H9 (cell line): ENCODE measurements at regions not wholly inside any gene's neighbourhood (a gene's known extent, or its start where the extent isn't known, plus 50 kb on each side); places are given as distances from the start of the nearest gene placed in this dataset.
A peak's percentile ranks its signal among the peaks of the same experiment; 100 is the strongest.

Experiments used
- DNase-seq: peaks from one replicate; pipeline ENCODE4 v3.0.0-alpha.2; 2017
- H2AFZ ChIP-seq: one replicate; pipeline ENCODE4 v1.6.1; 2013; ENCODE audit warnings: mild to moderate bottlenecking, low read length, control low read depth, moderate library complexity
- H2AK5ac ChIP-seq: 2 replicates; pipeline ENCODE4 v1.6.1; 2013; ENCODE audit warnings: low read length, control low read depth, mixed read lengths; ENCODE audit not compliant: insufficient read length
- H2BK120ac ChIP-seq: one replicate; pipeline ENCODE4 v1.6.1; 2013; ENCODE audit warnings: low read depth, mild to moderate bottlenecking, low read length, control low read depth, inconsistent platforms; ENCODE audit not compliant: poor library complexity, severe bottlenecking
- H2BK12ac ChIP-seq: 2 replicates; pipeline ENCODE4 v1.6.1; 2013; ENCODE audit warnings: low read length, control low read depth, mixed read lengths, low read depth; ENCODE audit not compliant: insufficient read length
- H2BK15ac ChIP-seq: 2 replicates; pipeline ENCODE4 v1.6.1; 2013; ENCODE audit warnings: low read depth, low read length, control low read depth
- H2BK20ac ChIP-seq: one replicate; pipeline ENCODE4 v1.6.1; 2013; ENCODE audit warnings: low read depth, mild to moderate bottlenecking, low read length, control low read depth, inconsistent platforms; ENCODE audit not compliant: poor library complexity, severe bottlenecking
- H2BK5ac ChIP-seq: 2 replicates; pipeline ENCODE4 v1.6.1; 2013; ENCODE audit warnings: low read length, control low read depth, mixed read lengths; ENCODE audit not compliant: insufficient read length
- H3K14ac ChIP-seq: 2 replicates; pipeline ENCODE4 v1.6.1; 2013; ENCODE audit warnings: low read length, control low read depth; ENCODE audit not compliant: insufficient read depth
- H3K18ac ChIP-seq: 2 replicates; pipeline ENCODE4 v1.6.1; 2013; ENCODE audit warnings: low read depth, mild to moderate bottlenecking, mixed read lengths, low read length, control low read depth; ENCODE audit not compliant: insufficient read length
- H3K23ac ChIP-seq: 2 replicates; pipeline ENCODE4 v1.6.1; 2013; ENCODE audit warnings: low read length, control low read depth, mixed read lengths, low read depth; ENCODE audit not compliant: insufficient read length
- H3K23me2 ChIP-seq: 2 replicates; pipeline ENCODE4 v1.6.1; 2013; ENCODE audit warnings: low read depth, mild to moderate bottlenecking, mixed read lengths, low read length, control low read depth; ENCODE audit not compliant: insufficient read length, poor library complexity, severe bottlenecking
- H3K27ac ChIP-seq: 2 replicates; pipeline ENCODE4 v1.5.1; 2013; ENCODE audit warnings: low read length, control low read depth, mixed read lengths, low read depth; ENCODE audit not compliant: insufficient read length
- H3K27me3 ChIP-seq: 2 replicates; pipeline ENCODE4 v1.6.1; 2013; ENCODE audit warnings: low read length, control low read depth, inconsistent platforms; ENCODE audit not compliant: insufficient read depth
- H3K4ac ChIP-seq: 2 replicates; pipeline ENCODE4 v1.6.1; 2013; ENCODE audit warnings: low read depth, mild to moderate bottlenecking, control low read depth, inconsistent platforms, low read length, moderate library complexity
- H3K4me1 ChIP-seq: 2 replicates; pipeline ENCODE4 v1.6.1; 2013; ENCODE audit warnings: low read length, control low read depth, inconsistent platforms; ENCODE audit not compliant: insufficient read depth
- H3K4me2 ChIP-seq: 2 replicates; pipeline ENCODE4 v1.6.1; 2013; ENCODE audit warnings: low read length, control low read depth, mixed read lengths; ENCODE audit not compliant: insufficient read length, insufficient read depth
- H3K56ac ChIP-seq: 2 replicates; pipeline ENCODE4 v1.6.1; 2013; ENCODE audit warnings: low read depth, mild to moderate bottlenecking, mixed read lengths, low read length, control low read depth; ENCODE audit not compliant: insufficient read length
- H3K79me1 ChIP-seq: 2 replicates; pipeline ENCODE4 v1.6.1; 2013; ENCODE audit warnings: low read depth, mild to moderate bottlenecking, moderate library complexity, low read length, control low read depth, inconsistent platforms; ENCODE audit not compliant: insufficient read depth, poor library complexity, severe bottlenecking
- H3K79me2 ChIP-seq: 2 replicates; pipeline ENCODE4 v1.6.1; 2013; ENCODE audit warnings: low read length, control low read depth, inconsistent platforms; ENCODE audit not compliant: insufficient read depth
- H3K9ac ChIP-seq: 2 replicates; pipeline ENCODE4 v1.6.1; 2013; ENCODE audit warnings: low read length, control low read depth, mixed read lengths; ENCODE audit not compliant: insufficient read length; ENCODE audit errors: extremely low read depth
- H3K9me3 ChIP-seq: one replicate; pipeline ENCODE4 v1.6.1; 2013; ENCODE audit warnings: low read depth, low read length, inconsistent platforms; ENCODE audit not compliant: control insufficient read depth
- H3T11ph ChIP-seq: one replicate; pipeline ENCODE4 v1.6.1; 2013; ENCODE audit warnings: mild to moderate bottlenecking, low read length, control low read depth, inconsistent platforms
- H4K20me1 ChIP-seq: one replicate; pipeline ENCODE4 v1.6.1; 2013; ENCODE audit not compliant: control insufficient read depth, insufficient read length, insufficient read depth
- H4K5ac ChIP-seq: 2 replicates; pipeline ENCODE4 v1.6.1; 2013; ENCODE audit warnings: low read depth, mild to moderate bottlenecking, mixed read lengths, low read length, control low read depth; ENCODE audit not compliant: insufficient read length
- H4K8ac ChIP-seq: replicated peaks from 2 replicates; pipeline ENCODE4 v1.6.1; 2013; ENCODE audit warnings: low read length, control low read depth, mixed read lengths, low read depth; ENCODE audit not compliant: insufficient read length
- H4K91ac ChIP-seq: 2 replicates; pipeline ENCODE4 v1.6.1; 2013; ENCODE audit warnings: low read depth, mild to moderate bottlenecking, moderate library complexity, mixed read lengths, low read length, control low read depth; ENCODE audit not compliant: insufficient read length
- H3K27ac Mint-ChIP-seq, 3 experiments: 2 replicates in 2 of 3; 3 replicates in 1 of 3; pipeline ENCODE4 v1.8.0; 2020 to 2021; ENCODE audit warnings: mixed read lengths in 3 of 3, mild to moderate bottlenecking in 1 of 3, moderate library complexity in 1 of 3
- H3K27me3 Mint-ChIP-seq: 2 replicates; pipeline ENCODE4 v1.8.0; 2021; ENCODE audit warnings: low read depth, mild to moderate bottlenecking, moderate library complexity, mixed read lengths
- H3K36me3 Mint-ChIP-seq, 3 experiments: 2 replicates in 2 of 3; 3 replicates in 1 of 3; pipeline ENCODE4 v1.8.0; 2020 to 2021; ENCODE audit warnings: low read depth in 3 of 3, mixed read lengths in 3 of 3; ENCODE audit not compliant: insufficient read depth in 1 of 3
- H3K4me1 Mint-ChIP-seq, 2 experiments: 2 replicates each; pipeline ENCODE4 v1.8.0; 2020; ENCODE audit warnings: mixed read lengths in 2 of 2
- H3K4me3 Mint-ChIP-seq, 2 experiments: 2 replicates in 1 of 2; 3 replicates in 1 of 2; pipeline ENCODE4 v1.8.0; 2020 to 2021; ENCODE audit warnings: mild to moderate bottlenecking in 2 of 2, mixed read lengths in 2 of 2, moderate library complexity in 1 of 2
- H3K9me3 Mint-ChIP-seq, 2 experiments: 2 replicates in 1 of 2; 3 replicates in 1 of 2; pipeline ENCODE4 v1.8.0; 2020; ENCODE audit warnings: mild to moderate bottlenecking in 2 of 2, mixed read lengths in 2 of 2, moderate library complexity in 1 of 2
- WGBS: extraction: QIAGEN DNeasy Blood & Tissue Kit; methylation state at CpG from one replicate; pipeline ENCODE4 v1.1.7; 2013; ENCODE audit warnings: missing lambda C conversion rate, low lambda C conversion rate, mixed read lengths; ENCODE audit not compliant: insufficient read length; ENCODE audit errors: extremely low coverage; 5-methylcytosine and 5-hydroxymethylcytosine counted together
- TF ChIP-seq, protein P1 (sequence below): fragments of 200-600 bp; sonication (generic); conservative IDR thresholded peaks from 3 replicates; pipeline ENCODE4 v1.8.0; 2021; ENCODE audit warnings: antibody characterized with exemption, mild to moderate bottlenecking

DNA sequence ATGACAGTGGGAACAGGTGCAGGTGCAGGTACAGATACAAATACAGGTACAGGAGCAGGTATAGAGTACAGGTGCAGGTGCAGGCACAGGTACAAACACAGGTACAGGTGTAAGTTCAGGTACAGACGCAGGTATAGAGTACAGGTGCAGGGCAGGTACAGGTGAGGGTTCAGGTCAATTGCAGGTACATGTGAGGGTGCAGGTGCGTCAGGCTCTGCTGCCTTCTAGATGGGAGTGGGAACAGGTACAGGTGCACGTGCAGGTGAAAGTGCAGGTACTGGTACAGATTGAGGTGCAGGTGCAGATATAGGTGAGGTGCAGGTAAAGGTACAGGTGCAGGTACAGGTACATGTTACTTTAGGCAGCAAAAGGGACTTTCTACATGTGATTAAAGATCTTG lies 85.7 kb downstream of the CRLF2 start:
- Histone ChIP-seq H3K23ac (no peak overlapping the region), H3K9me3 (no peaks in the 10 kb centered on the region), H3K23me2 (no peaks in the 10 kb centered on the region), H3K4me2 (no peak overlapping the region), H3K56ac (no peak overlapping the region), H2BK15ac (no peak overlapping the region), H3K79me2 (no peaks in the 10 kb centered on the region), H3T11ph (no peak overlapping the region), H2BK20ac (no peak overlapping the region), H2AFZ (no peak overlapping the region), H3K79me1 (no peaks in the 10 kb centered on the region), H3K27me3 (no peaks in the 10 kb centered on the region), H3K27ac (no peak overlapping the region), H3K4ac (no peak overlapping the region), H3K4me1 (no peaks in the 10 kb centered on the region), H4K91ac (no peak overlapping the region), H3K9ac (no peak overlapping the region), H2BK5ac (no peak overlapping the region), H4K20me1 (no peaks in the 10 kb centered on the region), H4K5ac (no peak overlapping the region), H2BK120ac (no peak overlapping the region), H2BK12ac (no peak overlapping the region), H3K14ac (no peak overlapping the region), H2AK5ac (no peak overlapping the region), H4K8ac (no peak overlapping the region), H3K18ac (no peak overlapping the region)
- DNase-seq: peak; percentile 19
- no CpG with 5 or more reads among the region's 3 CpGs for WGBS
- H3K4me3 Mint-ChIP-seq: no peak overlapping the region
- no peaks in the 10 kb centered on the region for H3K36me3 Mint-ChIP-seq
- peaks cover 4% of the 10 kb centered on the region; the same call in 1 of the 2 replicates for H3K27me3 Mint-ChIP-seq
- H3K4me1 Mint-ChIP-seq: peaks cover 5 to 10% of the 10 kb centered on the region in 2 experiments
- TF ChIP-seq, protein P1, sequence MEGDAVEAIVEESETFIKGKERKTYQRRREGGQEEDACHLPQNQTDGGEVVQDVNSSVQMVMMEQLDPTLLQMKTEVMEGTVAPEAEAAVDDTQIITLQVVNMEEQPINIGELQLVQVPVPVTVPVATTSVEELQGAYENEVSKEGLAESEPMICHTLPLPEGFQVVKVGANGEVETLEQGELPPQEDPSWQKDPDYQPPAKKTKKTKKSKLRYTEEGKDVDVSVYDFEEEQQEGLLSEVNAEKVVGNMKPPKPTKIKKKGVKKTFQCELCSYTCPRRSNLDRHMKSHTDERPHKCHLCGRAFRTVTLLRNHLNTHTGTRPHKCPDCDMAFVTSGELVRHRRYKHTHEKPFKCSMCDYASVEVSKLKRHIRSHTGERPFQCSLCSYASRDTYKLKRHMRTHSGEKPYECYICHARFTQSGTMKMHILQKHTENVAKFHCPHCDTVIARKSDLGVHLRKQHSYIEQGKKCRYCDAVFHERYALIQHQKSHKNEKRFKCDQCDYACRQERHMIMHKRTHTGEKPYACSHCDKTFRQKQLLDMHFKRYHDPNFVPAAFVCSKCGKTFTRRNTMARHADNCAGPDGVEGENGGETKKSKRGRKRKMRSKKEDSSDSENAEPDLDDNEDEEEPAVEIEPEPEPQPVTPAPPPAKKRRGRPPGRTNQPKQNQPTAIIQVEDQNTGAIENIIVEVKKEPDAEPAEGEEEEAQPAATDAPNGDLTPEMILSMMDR: no peak
- no peaks in the 10 kb centered on the region for H3K9me3 Mint-ChIP-seq
- no peak overlapping the region for H3K27ac Mint-ChIP-seq
